ENCODE measurements at regions not wholly inside any gene's neighbourhood (a gene's known extent, or its start where the extent isn't known, plus 50 kb on each side); places are given as distances from the start of the nearest gene placed in this dataset.

- DNase-seq = no peak
- peak overlapping the region in 1 of 3 experiments; percentile 14; a peak in 1 of 7 replicates for H3K27ac Mint-ChIP-seq
- peaks cover 4% of the 10 kb centered on the region; the same call in 1 of the 2 replicates for H3K4me1 ChIP-seq (ENCODE audit: insufficient read depth, low read length)
These were observed 90.9 kb downstream of the MYCN start for GRCh38 chr2:16031058-16031847.

More at GRCh38 chr2:16031058-16031847, 90.9 kb downstream of the MYCN start:
- H4K91ac ChIP-seq (ENCODE audit: insufficient read length, low read depth, low read length) = no peak overlapping the region
- no peaks in the 10 kb centered on the region for H4K20me1 ChIP-seq (ENCODE audit: control insufficient read depth, insufficient read depth, insufficient read length)
- no peak overlapping the region for H2BK120ac ChIP-seq (ENCODE audit: low read depth, low read length, poor library complexity, severe bottlenecking)
- H3K4me3 Mint-ChIP-seq = no peak overlapping the region
- H3K9me3 ChIP-seq (ENCODE audit: control insufficient read depth, low read depth, low read length) = no peaks in the 10 kb centered on the region
- WGBS (ENCODE audit: extremely low coverage, insufficient read length, low lambda C conversion rate) = no CpG with 5 or more reads among the region's 11 CpGs
- no peak overlapping the region for H3T11ph ChIP-seq (ENCODE audit: low read length)
- H3K9ac ChIP-seq (ENCODE audit: extremely low read depth, insufficient read length, low read length) = no peak overlapping the region
- no peak overlapping the region for H2BK15ac ChIP-seq (ENCODE audit: low read depth, low read length)
- H3K23me2 ChIP-seq (ENCODE audit: insufficient read length, low read depth, low read length, poor library complexity, severe bottlenecking) = peaks cover 2% of the 10 kb centered on the region
- no peak overlapping the region for H2AK5ac ChIP-seq (ENCODE audit: insufficient read length, low read length)
- H4K8ac ChIP-seq (replicated peaks; ENCODE audit: insufficient read length, low read depth, low read length) = no peak overlapping the region
- no peak overlapping the region for H3K4ac ChIP-seq (ENCODE audit: low read depth, low read length)
- no peak overlapping the region for H2BK20ac ChIP-seq (ENCODE audit: low read depth, low read length, poor library complexity, severe bottlenecking)
- no peaks in the 10 kb centered on the region for H3K79me2 ChIP-seq (ENCODE audit: insufficient read depth, low read length)
- TF ChIP-seq CTCF (conservative IDR thresholded peaks at IDR 0.05) = no peak
- no peaks in the 10 kb centered on the region for H3K36me3 Mint-ChIP-seq (ENCODE audit: insufficient read depth in 1 of 3, low read depth in 3 of 3)
- peaks cover under 1% of the 10 kb centered on the region; the same call in 1 of the 2 replicates for H3K27me3 Mint-ChIP-seq (ENCODE audit: low read depth)
- no peak overlapping the region for H2BK5ac ChIP-seq (ENCODE audit: insufficient read length, low read length)
- H3K79me1 ChIP-seq (ENCODE audit: insufficient read depth, low read depth, low read length, poor library complexity, severe bottlenecking) = no peaks in the 10 kb centered on the region
- H3K56ac ChIP-seq (ENCODE audit: insufficient read length, low read depth, low read length) = no peak overlapping the region
- no peak overlapping the region for H3K23ac ChIP-seq (ENCODE audit: insufficient read length, low read depth, low read length)
- H3K14ac ChIP-seq (ENCODE audit: insufficient read depth, low read length) = peak overlapping the region; percentile 35; the same call in 1 of the 2 replicates
- H3K4me1 Mint-ChIP-seq = peaks cover 46 to 52% of the 10 kb centered on the region in 2 experiments
- H3K9me3 Mint-ChIP-seq = no peaks in the 10 kb centered on the region
- H4K5ac ChIP-seq (ENCODE audit: insufficient read length, low read depth, low read length) = no peak overlapping the region
- H3K27ac ChIP-seq (ENCODE audit: insufficient read length, low read depth, low read length) = no peak overlapping the region
- no peak overlapping the region for H2BK12ac ChIP-seq (ENCODE audit: insufficient read length, low read depth, low read length)
- no peak overlapping the region for H2AFZ ChIP-seq (ENCODE audit: low read length)
- no peak overlapping the region for H3K4me2 ChIP-seq (ENCODE audit: insufficient read depth, insufficient read length, low read length)
- H3K18ac ChIP-seq (ENCODE audit: insufficient read length, low read depth, low read length) = no peak overlapping the region
- H3K27me3 ChIP-seq (ENCODE audit: insufficient read depth, low read length) = no peaks in the 10 kb centered on the region

Data from H9 (cell line).